H1 (cell line): ENCODE measurements at regions not wholly inside any gene's neighbourhood (a gene's known extent, or its start where the extent isn't known, plus 50 kb on each side); places are given as distances from the start of the nearest gene placed in this dataset.

ENCODE experiments used
- GABPA ChIP-seq: IDR thresholded peaks from 2 replicates; pipeline ENCODE4 v1.6.1; 2011; ENCODE audit warnings: mild to moderate bottlenecking, low read length, moderate library complexity, borderline replicate concordance; ENCODE audit not compliant: insufficient read depth
- RFX5 ChIP-seq: IDR thresholded peaks from 2 replicates; pipeline ENCODE4 v1.6.1; 2011; ENCODE audit warnings: low read depth, low read length, improper control_type of control experiment, borderline replicate concordance
- ZNF274 ChIP-seq: IDR thresholded peaks from 2 replicates; pipeline ENCODE4 v1.7.0; 2012; ENCODE audit warnings: low read length, borderline replicate concordance; ENCODE audit errors: extremely low read depth

DNA sequence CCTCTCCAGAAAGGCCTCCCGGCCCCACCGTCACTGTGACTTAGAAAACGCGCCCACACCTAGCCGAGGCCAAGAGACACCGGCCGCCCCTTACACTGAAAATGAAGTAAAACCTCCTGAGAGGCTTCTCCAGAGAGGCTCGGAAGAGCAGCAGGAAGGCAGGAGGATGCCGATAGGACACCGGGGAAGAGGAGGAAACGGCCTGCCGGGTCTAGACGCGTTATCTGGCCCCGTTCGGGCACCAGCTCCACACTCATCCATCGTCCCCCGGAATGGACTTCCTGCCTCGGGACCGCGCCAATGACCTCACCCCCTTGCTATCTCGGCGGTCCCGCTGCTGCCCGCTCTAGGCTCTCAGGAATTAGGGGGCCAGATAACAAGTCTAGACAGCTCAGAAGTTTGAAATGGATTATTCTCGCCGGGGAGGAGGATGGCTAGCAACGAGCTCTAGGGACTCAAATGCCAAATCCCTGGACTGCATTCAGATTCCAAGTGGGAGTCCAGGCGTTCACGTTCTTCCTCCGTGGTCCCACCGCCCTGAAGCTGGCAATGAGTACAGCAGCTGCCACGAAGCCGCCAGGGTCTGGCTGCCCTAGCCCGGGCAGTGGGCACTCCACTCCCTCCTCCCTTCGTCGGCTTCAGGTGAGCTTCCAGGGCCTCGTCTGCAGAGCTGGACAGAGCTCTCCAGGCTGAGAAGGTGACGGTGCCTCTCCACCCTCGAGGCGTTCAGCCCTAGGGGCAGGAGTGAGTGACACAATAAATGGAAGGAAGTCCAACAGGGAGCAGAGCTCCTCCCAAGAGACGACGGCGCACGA is 350.9 kb downstream of the FOXL1 start (continued):
- no peak for TF ChIP-seq ZNF274
- no peak for TF ChIP-seq RFX5
- TF ChIP-seq GABPA, result no peak
